ENCODE measurements at regions not wholly inside any gene's neighbourhood (a gene's known extent, or its start where the extent isn't known, plus 50 kb on each side); places are given as distances from the start of the nearest gene placed in this dataset.

- TF ChIP-seq CTCF (IDR thresholded peaks at IDR 0.05) (no peak), POLR2A (IDR thresholded peaks at IDR 0.05) (no peak)
- intact Hi-C loops (cut with DNase I; ENCODE audit: low total_unique reads) = no loop called here
- H3K4me3 ChIP-seq (ENCODE audit: low read depth, poor library complexity, severe bottlenecking) = no peak overlapping the region
- WGBS, 2 donors = 76 to 78% methylated on average over 9 of the region's 9 CpGs
- no peak for DNase-seq (ENCODE audit: low spot score in 2 of 2)
These were observed 299.4 kb downstream of the LPIN1 start for GRCh38 chr2:12045864-12046291.

GRCh38 chr2:12046641-12047040, 300.2 kb downstream of the LPIN1 start:
- intact Hi-C loops (cut with DNase I; ENCODE audit: low total_unique reads) = no loop called here
- WGBS, 2 donors = 68 to 73% methylated on average over 4 of the region's 4 CpGs
- TF ChIP-seq CTCF (IDR thresholded peaks at IDR 0.05) (no peak), POLR2A (IDR thresholded peaks at IDR 0.05) (no peak)
- no peak for DNase-seq (ENCODE audit: low spot score in 2 of 2)
- no peak overlapping the region for H3K4me3 ChIP-seq (ENCODE audit: low read depth, poor library complexity, severe bottlenecking)

- TF ChIP-seq POLR2A (IDR thresholded peaks at IDR 0.05) = no peak
- TF ChIP-seq CTCF (IDR thresholded peaks at IDR 0.05) = no peak
- no peak for DNase-seq (ENCODE audit: low spot score in 2 of 2)
- no peak overlapping the region for H3K4me3 ChIP-seq (ENCODE audit: low read depth, poor library complexity, severe bottlenecking)
- intact Hi-C loops (cut with DNase I; ENCODE audit: low total_unique reads) = no loop called here
These were observed 301.3 kb downstream of the LPIN1 start for GRCh38 chr2:12047761-12048160.

- DNase-seq (ENCODE audit: low spot score in 2 of 2) = no peak
- 92% methylated on average over 4 of the region's 4 CpGs for WGBS, 2 donors
- TF ChIP-seq CTCF (IDR thresholded peaks at IDR 0.05) (no peak), POLR2A (IDR thresholded peaks at IDR 0.05) (no peak)
- no peak overlapping the region for H3K4me3 ChIP-seq (ENCODE audit: low read depth, poor library complexity, severe bottlenecking)
- intact Hi-C loops (cut with DNase I; ENCODE audit: low total_unique reads) = no loop called here
These were observed 302.1 kb downstream of the LPIN1 start for GRCh38 chr2:12048550-12048949.

GRCh38 chr2:12050396-12050795, 304.0 kb downstream of the LPIN1 start:
- no peak for DNase-seq (ENCODE audit: low spot score in 2 of 2)
- intact Hi-C loops (cut with DNase I; ENCODE audit: low total_unique reads) = no loop called here
- TF ChIP-seq CTCF (IDR thresholded peaks at IDR 0.05) (no peak), POLR2A (IDR thresholded peaks at IDR 0.05) (no peak)
- WGBS, 2 donors = 50 to 53% methylated on average over 6 of the region's 6 CpGs
- no peak overlapping the region for H3K4me3 ChIP-seq (ENCODE audit: low read depth, poor library complexity, severe bottlenecking)

GRCh38 chr2:12051831-12052230, 305.4 kb downstream of the LPIN1 start:
- WGBS, 2 donors = 89 to 96% methylated on average over 2 of the region's 2 CpGs
- DNase-seq (ENCODE audit: low spot score in 2 of 2) = no peak
- no peak overlapping the region for H3K4me3 ChIP-seq (ENCODE audit: low read depth, poor library complexity, severe bottlenecking)
- intact Hi-C loops (cut with DNase I; ENCODE audit: low total_unique reads) = no loop called here
- TF ChIP-seq POLR2A (IDR thresholded peaks at IDR 0.05) (no peak), CTCF (IDR thresholded peaks at IDR 0.05) (no peak)
